ENCODE measurements at regions not wholly inside any gene's neighbourhood (a gene's known extent, or its start where the extent isn't known, plus 50 kb on each side); places are given as distances from the start of the nearest gene placed in this dataset.
"Not testable (repeated sequence)": the region's sequence is repeated elsewhere in the genome, so short reads cannot be mapped to it uniquely, and the experiment has no call there.

DNA sequence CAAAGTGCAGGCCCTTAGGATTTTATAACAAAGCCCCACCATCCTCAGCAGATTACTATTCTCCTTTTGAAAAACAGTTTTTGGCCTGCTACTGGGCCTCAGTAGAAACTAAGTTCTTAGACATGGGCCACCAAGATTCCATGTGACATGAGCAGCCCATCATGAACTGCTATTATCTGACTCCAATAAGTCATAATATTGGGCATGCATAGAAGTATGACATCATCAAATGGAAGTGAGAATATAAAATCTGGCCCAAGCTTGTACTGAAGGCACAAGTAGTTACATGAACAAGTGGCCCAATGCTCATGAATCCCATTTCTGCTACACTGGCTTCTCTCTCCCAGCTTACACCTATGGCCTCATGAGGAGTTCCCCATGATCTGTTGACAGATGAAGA is 404.8 kb downstream of the EPHA5 start:
- no peak for DNase-seq

DNA sequence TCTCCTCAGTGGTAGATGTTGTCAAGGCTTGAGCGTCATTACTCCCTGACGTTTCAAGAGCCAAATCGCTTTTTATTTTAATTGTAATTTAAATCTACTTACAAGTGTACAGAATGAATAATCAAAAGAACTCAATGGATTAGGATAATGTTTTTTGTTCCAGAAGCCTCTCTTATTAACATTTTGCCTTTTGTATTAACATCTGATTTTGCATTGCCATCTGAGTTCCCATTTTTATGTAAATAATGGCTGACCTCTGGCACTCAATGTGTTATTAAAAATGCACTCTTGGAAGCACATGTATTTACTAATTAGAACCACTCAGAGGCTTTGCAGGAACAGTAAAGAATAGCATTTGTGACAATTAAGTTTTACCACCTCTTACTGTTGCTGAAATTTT is 411.0 kb downstream of the EPHA5 start:
- no peak for DNase-seq

DNA sequence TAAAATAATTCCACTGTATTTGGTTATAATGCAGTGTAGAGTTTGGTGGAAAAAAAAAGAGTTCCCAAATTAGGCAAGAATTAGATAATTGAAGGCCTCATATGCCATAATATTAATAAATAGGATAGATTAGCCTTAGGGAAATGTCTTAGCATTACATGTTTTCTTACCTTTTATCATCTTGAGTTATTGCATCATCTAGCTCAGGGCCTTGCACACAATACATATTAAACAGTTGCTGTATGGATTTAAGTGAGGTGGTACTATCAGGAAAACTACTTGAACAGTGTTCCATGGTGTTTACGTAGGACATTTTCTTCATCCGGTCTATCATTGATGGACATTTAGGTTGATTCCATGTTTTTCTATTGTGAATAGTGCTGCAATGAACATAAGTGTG is 419.4 kb downstream of the EPHA5 start:
- DNase-seq = no peak

DNA sequence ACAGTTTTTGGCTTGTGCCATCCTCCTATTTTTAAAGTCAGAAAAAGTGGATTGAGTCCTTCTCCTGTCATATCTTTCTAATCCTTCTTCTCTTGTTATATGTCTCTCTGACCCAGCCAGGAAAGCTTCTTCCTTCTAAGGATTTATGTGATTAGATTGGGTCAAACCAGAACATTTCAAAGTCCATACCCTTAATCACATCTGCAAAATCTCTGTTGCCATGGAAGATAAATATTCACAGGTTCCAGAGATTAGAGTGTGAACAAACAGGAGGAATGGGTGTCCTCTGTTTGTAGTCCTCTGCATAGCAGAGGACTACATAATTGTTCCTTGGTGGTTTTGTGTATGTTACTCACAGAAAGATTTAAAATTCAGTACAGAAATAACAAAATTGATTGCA is 421.2 kb downstream of the EPHA5 start:
- no peak for DNase-seq

DNA sequence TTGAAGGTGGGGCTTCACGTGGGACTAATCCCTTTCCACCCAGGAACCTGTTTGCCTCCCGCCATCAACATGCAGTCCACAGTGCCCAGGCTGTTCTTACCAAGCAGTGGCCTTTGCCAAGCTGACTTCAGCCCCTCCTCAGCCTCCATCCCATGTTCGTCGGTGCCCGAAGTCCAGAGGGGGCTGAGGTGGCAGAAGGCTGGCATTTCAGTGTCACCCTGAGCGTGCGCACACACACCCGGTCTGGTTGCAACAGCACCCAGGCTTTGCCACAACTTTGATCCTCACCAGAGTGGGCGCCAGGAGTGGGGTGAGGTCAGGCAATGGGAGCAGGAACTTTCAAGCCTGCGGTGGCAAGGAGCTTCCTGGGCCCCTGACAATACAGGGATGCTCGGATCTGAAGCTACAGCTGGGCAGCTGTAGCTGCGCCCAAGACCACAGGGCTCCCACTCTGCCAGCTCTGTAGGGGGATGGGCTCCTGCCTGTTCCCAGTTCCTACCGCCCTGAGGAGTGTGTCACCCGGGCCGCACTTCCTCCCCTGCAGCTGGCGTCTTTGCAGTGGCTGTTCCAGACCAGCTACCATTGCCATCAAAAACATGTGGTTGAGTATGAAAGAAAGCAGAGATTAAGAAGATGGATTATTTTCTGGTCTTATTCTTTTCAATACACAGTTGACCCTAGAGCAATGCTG is 428.0 kb downstream of the EPHA5 start:
- no peak for DNase-seq

DNA sequence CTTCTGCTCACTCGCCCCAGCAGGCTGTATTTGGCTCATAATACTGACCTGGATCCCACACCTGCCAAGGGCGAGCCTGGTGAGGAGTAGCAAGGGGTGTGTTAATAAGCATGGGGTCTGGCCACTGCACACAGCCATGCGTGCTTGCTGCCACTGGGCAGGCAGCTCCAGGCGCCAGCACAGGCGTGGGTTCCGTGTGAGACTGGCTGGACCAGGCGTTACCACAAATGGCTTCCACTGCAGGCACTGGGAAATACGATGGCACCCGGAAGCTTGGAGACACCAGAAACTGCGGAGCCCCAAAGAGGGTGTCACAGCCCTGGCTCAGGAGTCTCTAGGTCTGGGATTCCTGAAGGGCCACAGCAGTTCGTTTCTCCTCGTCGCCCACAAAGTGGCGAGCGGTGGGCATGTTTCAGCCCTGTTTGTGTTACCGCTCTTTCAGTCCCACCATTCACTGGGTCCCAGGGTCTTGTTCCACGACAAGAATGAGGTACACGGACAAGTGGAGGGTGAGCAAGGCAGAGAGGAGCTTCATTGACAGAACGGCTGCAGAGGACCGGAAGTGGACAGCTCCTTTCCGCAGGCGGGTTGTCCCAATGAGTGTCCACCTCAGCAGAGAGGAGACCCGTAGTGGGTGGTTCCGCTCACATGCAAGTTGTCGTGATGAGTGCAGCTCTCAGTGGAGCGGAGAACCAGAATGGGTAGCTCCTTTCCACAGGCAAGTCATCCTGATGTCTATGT is 428.9 kb downstream of the EPHA5 start:
- DNase-seq = no peak

DNA sequence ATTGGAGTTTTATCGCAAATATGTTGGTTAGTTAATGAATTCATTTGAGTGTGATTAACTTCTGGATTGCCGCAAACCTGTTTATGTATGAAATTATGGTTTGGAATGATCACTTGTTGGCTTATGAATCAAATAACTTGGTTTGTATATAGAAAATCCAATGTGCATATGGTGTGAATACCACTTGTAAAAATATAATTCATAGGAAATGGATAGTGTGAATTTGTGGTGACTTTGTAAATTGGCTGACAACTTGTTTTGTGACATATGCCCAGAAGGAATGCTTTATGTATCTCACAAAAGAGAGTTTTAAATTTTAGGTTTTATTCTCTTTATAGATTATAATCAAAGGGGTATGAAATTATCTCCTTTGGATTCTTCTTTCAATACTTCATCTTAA is 436.2 kb downstream of the EPHA5 start:
- DNase-seq = no peak

DNA sequence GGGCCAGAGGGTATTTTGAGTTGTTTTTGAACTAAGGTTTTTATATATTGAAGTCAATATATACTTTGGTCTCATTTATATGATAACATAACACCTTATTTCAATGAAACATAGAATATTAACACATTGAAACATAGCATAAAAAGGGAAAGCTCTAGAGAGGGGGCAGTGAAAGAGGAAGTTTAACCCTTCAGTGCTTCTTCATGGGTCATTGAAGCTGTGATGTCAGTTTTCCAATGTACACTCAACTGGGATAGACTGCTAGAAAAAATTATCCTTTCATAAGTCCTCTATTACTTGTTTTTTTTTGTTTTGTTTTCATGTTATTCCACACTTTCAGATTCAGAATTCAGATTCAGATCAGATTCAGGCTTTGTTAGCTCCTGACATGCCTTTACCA is 442.7 kb downstream of the EPHA5 start:
- no peak for DNase-seq

DNA sequence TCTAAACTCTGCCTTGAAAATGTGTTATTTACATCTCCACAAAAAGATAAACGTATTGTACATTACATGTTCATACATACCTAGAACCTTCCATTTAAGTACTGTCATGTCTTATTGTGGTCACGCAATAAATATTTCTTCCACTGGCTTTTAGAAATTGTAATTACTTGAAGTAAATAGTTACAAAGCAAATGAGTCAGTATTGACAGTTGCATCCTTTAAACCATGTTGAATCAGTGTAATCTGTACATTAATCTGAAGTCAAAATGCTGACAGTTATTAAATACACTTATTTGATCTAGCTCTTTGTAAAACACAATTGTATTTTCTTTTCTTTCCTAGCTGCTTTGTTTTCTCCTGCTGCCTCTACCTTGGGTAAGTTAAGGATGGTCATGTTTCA is 446.7 kb downstream of the EPHA5 start:
- DNase-seq = no peak

DNA sequence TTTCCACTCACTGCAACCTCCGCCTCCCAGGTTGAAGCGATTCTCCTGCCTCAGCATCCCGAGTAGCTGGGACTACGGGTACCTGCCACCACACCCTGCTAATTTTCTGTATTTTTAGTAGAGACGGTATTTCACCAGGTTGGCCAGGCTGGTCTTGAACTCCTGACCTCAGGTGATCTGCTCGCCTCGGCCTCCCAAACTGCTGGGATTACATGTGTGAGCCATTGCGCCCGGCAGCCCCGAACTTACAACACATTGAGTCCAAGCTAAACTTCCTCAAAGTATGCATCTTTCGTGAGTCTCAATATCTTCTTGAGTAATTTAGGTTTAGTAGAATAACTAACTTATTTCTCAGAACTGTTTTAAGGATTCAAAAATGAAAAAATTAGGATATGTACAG is 447.2 kb downstream of the EPHA5 start:
- not testable (repeated sequence) for DNase-seq

DNA sequence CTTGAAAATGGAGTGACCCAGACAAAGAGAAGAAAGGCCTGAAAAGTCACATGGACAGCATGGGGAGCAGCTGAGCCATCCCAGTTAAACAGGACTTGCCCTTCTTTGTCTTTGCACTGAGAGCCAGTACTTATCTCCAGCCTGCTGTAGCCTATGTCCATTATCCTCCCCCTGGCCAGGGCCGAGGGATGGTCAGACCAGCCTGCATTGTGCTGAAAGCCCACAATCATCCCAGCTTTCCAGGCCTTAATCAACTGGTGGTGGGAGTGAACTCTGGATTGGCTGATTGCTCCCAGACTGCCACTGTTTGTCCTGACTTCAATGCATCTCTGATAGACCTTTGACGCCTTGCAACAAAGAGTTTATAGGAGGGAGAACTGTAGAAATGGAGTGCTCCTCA is 453.1 kb downstream of the EPHA5 start:
- DNase-seq = no peak

DNA sequence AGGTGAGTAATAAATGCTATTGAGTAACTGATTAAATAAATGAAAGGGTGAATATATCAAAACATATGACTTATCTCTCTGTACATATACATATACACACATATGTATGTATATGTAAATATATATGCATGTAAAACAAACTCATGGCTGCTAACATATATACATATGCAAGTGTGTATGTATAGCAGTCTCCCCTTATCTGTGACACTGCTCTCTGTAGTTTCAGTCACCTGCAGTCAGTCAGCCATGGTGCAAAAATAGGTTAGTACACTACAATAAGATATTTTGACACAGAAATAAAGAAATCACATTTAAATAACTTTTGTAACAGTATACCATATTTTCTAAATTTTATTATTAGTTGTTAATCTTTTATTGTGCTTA is 467.4 kb downstream of the EPHA5 start:
- no peak for DNase-seq

DNA sequence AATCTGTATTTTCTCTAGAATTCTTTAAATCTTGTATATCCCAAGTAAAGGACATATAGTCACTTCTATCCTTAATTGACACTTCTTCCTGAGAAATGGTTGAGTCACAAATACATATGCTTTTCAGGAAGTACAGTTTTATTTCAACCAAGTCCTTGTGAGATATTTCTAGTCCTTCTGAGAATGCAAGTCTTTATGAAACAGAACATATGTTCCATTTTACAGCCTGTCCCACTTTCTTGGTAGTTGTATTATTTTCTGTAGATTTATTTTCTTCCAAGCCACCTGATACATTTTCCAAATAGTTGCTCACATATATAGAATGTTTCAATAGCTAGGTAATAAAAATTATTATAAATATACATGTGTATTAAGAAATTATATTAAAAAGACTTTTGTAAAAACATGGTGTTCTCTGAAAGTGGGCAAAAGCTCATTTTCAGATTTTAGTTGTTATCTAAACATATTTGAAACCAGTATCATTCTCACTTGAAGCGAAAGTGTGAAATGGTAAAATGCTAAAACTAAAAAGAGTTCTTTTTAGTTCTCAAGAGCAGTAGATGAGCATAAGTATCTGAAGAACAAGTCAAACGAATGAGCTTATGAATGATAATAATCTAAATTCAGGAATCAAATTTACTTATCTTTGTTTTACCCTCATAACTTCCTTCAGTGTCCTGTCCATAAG is 468.0 kb downstream of the EPHA5 start:
- DNase-seq = no peak

DNA sequence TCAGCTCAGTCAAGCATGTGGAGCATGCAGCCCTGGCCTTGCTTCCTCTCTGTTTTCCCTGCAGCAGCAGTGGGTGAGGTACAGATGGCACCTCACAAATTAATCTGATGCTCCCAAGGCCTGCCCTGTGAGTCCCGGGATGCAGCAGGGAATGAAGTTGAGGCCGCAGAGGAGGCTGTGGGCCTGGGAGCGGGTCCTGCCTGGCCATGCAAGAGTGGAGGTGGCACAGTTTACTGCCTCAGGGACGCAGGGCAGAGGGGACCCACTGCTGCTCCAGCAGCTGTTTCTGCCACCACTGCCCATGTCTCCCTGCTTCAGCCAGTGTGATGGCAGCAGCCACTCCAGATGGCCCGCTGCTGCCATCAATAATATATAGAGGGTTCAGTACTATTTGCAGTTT is 474.6 kb downstream of the EPHA5 start:
- DNase-seq = no peak

DNA sequence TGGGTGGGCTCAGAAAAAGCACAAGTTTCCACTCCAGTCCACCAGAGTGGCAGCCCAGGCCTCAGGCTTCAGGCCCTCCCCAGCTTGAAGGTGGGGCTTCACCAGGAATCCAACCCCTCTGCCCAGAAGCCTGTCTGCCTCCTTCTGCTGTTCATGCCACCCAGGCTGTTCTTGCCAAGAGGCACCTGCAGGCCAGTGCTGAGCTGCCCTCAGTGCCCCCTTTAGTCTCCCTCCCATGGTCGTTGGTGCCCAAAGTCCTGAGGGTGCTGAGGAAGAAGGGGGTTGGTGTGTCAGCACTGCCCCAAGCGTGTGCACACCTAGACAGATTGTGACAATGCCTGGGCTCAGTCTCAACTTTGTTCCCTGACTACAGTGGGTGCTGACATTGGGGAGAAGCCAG is 475.3 kb downstream of the EPHA5 start:
- no peak for DNase-seq

DNA sequence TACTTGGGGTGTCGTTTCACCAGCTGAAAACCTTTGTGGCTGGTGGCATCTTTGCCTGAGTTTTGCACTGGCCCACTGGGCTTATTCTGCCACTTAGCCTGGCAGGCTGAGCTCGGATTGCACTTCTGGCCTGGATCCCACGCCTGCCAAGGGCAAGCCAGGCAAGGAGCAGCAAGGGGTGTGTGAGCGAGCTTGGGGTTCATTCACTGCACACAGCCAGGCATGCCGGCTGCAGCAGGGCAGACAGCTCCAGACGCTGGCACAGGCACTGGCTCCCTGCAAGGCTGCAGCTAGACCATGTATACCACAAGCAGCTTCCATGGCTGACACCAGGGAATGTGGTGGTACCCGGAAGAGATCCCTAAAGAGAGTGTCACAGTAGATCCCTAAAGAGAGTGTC is 476.3 kb downstream of the EPHA5 start:
- no peak for DNase-seq

DNA sequence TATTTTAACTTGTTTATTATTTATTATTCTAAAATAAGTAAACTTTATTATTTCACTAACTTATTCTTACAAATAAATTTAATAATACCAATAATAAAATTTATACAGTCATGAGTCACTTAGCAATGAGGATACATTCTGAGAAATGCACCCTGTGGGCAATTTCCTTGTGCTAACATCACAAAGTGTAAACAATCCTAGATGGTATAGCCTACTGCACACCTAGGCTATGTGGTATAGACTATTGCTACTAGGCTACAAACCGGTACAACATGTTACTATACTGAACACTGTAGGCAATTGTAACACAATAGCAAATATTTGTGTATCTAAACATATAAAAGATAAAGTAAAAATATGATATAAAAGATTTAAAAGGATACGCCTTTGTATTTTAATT is 479.5 kb downstream of the EPHA5 start:
- DNase-seq = no peak

DNA sequence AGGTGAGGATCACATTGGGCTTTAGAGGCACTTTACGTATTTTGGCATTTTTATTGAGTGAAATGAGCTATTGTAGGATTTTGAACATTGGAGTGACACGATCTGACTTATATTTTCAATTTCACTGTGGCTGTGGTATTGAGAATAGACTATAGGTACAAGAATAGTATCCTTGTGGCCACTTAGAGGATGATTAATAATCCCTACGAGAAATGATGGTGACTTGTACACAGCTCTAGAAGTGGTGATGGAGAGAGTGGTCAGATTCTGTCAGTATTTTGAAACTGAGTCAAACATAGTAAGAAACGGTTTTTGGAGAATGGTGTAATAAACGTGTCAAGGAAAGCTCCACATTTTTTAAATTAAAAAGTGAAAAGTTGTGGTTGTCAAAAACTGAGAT is 494.7 kb downstream of the EPHA5 start:
- DNase-seq = no peak

DNA sequence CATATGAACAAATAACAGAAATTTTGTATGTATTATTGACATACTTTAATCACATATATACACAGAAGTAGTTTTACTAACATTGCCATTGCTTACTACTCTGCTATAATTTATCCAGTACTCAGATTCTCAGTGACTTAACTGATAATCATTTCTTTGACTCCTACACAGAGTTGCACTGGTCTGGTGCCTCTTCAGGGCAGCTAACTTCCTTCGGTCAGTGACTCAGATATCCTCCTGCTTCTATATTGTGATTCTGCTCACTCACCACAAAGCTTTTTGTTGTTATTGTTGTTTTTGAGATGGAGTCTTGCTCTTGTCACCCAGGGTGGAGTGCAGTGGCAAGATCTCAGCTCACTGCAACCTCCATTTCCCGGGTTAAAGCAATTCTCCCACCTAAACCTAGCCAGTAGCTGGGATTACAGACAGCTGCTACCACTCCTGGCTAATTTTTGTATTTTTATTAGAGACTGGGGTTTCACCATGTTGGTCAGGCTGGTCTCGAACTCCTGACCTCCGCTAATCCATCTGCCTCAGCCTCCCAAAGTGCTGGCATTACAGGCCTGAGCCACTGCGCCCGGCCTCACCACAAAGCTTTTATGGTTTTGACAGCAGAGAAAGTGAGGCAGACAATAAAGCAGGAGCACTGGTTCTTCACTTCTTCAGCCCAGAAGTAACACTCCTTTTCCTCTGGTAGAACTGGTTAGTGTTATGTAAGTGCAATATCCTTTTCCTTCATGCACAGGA is 499.3 kb downstream of the EPHA5 start:
- no peak for DNase-seq

DNA sequence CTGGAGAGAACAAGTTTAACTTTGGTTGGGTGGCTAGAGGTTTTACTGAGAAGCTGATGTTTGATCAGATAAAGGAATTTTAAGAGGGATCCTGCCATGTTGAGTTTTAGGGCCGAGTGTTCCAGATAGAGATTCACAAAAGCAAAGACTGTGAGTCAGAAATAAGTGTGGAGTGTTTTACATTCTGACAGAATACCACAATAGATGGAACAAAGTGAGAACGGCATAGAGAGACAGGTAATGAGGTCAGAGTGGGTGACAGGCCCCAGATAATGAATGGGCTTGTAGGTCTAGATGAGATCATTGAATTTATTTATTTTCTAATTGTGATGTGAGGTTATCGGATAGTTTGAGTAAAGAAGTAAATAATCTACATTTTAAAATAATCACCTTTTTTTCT is 502.6 kb downstream of the EPHA5 start:
- DNase-seq = no peak

DNA sequence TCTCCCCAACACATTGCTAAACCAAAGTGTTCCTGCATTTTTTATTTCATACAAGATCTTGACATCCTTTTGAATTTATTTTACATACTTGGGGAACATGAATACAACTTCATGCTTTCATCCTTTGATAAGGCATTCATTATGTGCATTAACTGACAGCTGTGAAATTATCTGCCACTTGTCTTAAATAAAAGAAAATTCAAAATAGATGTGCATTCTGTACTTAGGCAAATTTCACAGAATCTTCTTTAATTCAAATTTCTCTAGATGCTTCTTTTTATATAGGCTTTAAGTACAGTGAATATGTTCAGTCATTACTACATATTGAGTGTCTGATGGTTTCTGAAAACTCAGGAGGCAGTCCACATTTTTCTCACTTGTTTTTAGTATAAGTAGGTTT is 518.1 kb downstream of the EPHA5 start:
- DNase-seq = no peak

DNA sequence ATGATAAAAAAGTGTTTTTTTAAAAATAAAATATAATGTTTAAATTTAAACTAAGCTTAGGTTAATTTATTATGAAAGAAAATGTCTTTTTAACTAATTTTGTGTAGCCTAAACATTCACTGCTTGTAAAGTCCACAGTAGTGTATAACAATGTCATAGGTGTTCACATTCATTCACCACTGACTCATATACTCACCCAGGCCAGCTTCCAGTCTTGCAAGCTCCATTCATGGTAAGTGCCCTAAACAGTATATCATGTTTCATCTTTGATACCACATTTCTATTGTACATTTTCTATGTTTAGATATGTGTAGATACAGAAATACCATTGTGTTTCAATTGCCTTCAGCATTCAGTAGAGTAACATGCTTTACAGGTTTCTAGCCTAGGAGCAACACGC is 530.3 kb downstream of the EPHA5 start:
- no peak for DNase-seq

DNA sequence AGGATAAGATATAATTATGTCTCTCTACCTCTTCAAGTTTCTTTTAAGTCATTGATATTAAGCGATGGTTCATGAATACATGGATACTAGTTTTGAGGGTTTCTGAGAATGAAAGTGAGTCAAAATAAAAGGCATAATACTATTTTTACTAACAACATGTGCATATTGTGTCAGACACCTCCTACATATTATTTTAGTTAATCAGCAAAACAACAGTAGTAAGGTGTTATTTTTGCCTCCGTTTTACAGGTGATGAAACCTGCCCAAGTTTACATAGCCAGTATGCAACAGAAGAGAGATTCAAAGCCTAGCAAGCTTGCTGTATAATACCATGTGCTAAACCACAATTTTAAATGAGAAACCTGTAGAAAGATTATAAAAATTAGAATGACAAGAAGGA is 544.1 kb downstream of the EPHA5 start:
- no peak for DNase-seq

DNA sequence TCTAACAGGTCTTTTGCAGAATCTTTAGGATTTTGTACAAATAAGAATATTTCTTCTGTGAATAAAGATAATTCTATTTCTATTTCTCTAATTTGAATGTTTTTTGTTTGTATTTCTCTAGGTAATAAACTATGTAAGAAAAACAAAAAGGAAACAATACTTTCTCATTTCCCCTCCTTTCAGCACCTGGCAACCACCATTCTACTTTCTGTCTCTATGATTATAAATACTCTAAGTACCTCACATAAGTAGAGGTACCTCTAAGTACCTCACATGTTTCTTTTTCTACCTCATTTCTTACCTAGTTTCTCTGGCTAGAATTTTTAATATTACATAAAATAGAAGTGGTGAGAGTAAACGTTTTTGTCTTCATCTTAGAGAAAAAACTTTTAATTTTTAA is 550.0 kb downstream of the EPHA5 start:
- no peak for DNase-seq

Data from CD4-positive, alpha-beta T cell treated with Interleukin-12 subunit alpha and Interleukin-12 subunit beta, for 1 hour (primary cell).